WTC11 (cell line): ENCODE measurements at regions not wholly inside any gene's neighbourhood (a gene's known extent, or its start where the extent isn't known, plus 50 kb on each side); places are given as distances from the start of the nearest gene placed in this dataset.

Source experiments
- ATAC-seq: fragments of 200-7000 bp; cut with Tn5 transposase; 2 replicates; pipeline ENCODE4 v1.10.0; 2021; ENCODE audit warnings: mild to moderate bottlenecking, moderate library complexity
- CTCF ChIA-PET: fragments of 300-600 bp; sonication (Branson Sonifier 250); formaldehyde crosslinking; loops from one replicate; lab custom pipeline; 2021; ENCODE audit warnings: antibody characterized with exemption; lab: Charles Lee
- POLR2A ChIA-PET: fragments of 350-600 bp; sonication (Branson Sonifier 250); formaldehyde crosslinking; loops from one replicate; lab custom pipeline; 2021; ENCODE audit warnings: antibody characterized with exemption; lab: Charles Lee
- DNase-seq: peaks from one replicate; pipeline ENCODE4 v3.0.0; 2021; ENCODE audit warnings: low spot score
- H3K27ac Mint-ChIP-seq: 2 replicates; pipeline ENCODE4 v1.8.0; 2021; ENCODE audit warnings: mixed read lengths
- H3K27me3 Mint-ChIP-seq: 2 replicates; pipeline ENCODE4 v1.8.0; 2021; ENCODE audit warnings: low read depth, mild to moderate bottlenecking, moderate library complexity, mixed read lengths
- H3K36me3 Mint-ChIP-seq: 2 replicates; pipeline ENCODE4 v1.8.0; 2021; ENCODE audit warnings: mixed read lengths
- H3K4me1 Mint-ChIP-seq: 2 replicates; pipeline ENCODE4 v1.8.0; 2022; ENCODE audit warnings: mixed read lengths
- H3K4me3 Mint-ChIP-seq: 2 replicates; pipeline ENCODE4 v1.8.0; 2021; ENCODE audit warnings: mild to moderate bottlenecking, moderate library complexity, mixed read lengths
- H3K9me3 Mint-ChIP-seq: 2 replicates; pipeline ENCODE4 v1.8.0; 2021; ENCODE audit warnings: mixed read lengths
- AFF4 ChIP-seq: sonication (generic); formaldehyde crosslinking; IDR thresholded peaks from 2 replicates; pipeline ENCODE4 v1.8.1; 2023; ENCODE audit warnings: mild to moderate bottlenecking, missing genetic modification reagents, borderline replicate concordance
- CREB1 ChIP-seq: sonication (generic); formaldehyde crosslinking; IDR thresholded peaks from 2 replicates; pipeline ENCODE4 v1.8.0; 2023; ENCODE audit warnings: mild to moderate bottlenecking, missing genetic modification reagents
- FOXJ3 ChIP-seq: sonication (generic); formaldehyde crosslinking; IDR thresholded peaks from 2 replicates; pipeline ENCODE4 v1.9.0; 2021; ENCODE audit warnings: missing genetic modification reagents, mild to moderate bottlenecking, borderline replicate concordance
- GABPB1 ChIP-seq: sonication (generic); formaldehyde crosslinking; IDR thresholded peaks from 2 replicates; pipeline ENCODE4 v1.8.1; 2023; ENCODE audit warnings: mild to moderate bottlenecking, missing genetic modification reagents
- GRHL2 ChIP-seq: fragments of 250-450 bp; sonication (Bioruptor Pico); IDR thresholded peaks from 2 replicates; pipeline ENCODE4 v1.8.0; 2022; ENCODE audit warnings: mild to moderate bottlenecking, moderate library complexity; ENCODE audit not compliant: insufficient replicate concordance, severe bottlenecking
- JUN ChIP-seq: sonication (generic); formaldehyde crosslinking; IDR thresholded peaks from 2 replicates; pipeline ENCODE4 v1.8.0; 2023; ENCODE audit warnings: mild to moderate bottlenecking, missing genetic modification reagents
- MXD4 ChIP-seq: fragments of 250-450 bp; sonication (Bioruptor Pico); IDR thresholded peaks from 2 replicates; pipeline ENCODE4 v1.8.0; 2021; ENCODE audit warnings: mild to moderate bottlenecking, moderate library complexity, borderline replicate concordance
- NR1H2 ChIP-seq: sonication (generic); formaldehyde crosslinking; IDR thresholded peaks from 2 replicates; pipeline ENCODE4 v1.9.0; 2021; ENCODE audit warnings: mild to moderate bottlenecking, moderate library complexity, missing genetic modification reagents
- PREB ChIP-seq: sonication (generic); formaldehyde crosslinking; IDR thresholded peaks from 2 replicates; pipeline ENCODE4 v1.8.1; 2022; ENCODE audit warnings: mild to moderate bottlenecking, missing genetic modification reagents, moderate library complexity, borderline replicate concordance
- RELA ChIP-seq: sonication (generic); formaldehyde crosslinking; IDR thresholded peaks from 2 replicates; pipeline ENCODE4 v1.8.1; 2022; ENCODE audit warnings: missing genetic modification reagents, mild to moderate bottlenecking, borderline replicate concordance
- SMAD4 ChIP-seq: sonication (generic); formaldehyde crosslinking; IDR thresholded peaks from 2 replicates; pipeline ENCODE4 v1.8.0; 2022; ENCODE audit warnings: mild to moderate bottlenecking, missing genetic modification reagents
- TEAD4 ChIP-seq: sonication (generic); formaldehyde crosslinking; IDR thresholded peaks from 2 replicates; pipeline ENCODE4 v1.8.0; 2022; ENCODE audit warnings: mild to moderate bottlenecking, missing genetic modification reagents
- TP53 ChIP-seq: sonication (generic); formaldehyde crosslinking; IDR thresholded peaks from 2 replicates; pipeline ENCODE4 v1.8.1; 2023; ENCODE audit warnings: mild to moderate bottlenecking, missing genetic modification reagents
- ZNF219 ChIP-seq: sonication (generic); formaldehyde crosslinking; IDR thresholded peaks from 2 replicates; pipeline ENCODE4 v1.8.0; 2023; ENCODE audit warnings: missing genetic modification reagents, mild to moderate bottlenecking, borderline replicate concordance
- ZNF423 ChIP-seq: fragments of 250-450 bp; sonication (Bioruptor Pico); IDR thresholded peaks from 2 replicates; pipeline ENCODE4 v2.1.2; 2022; ENCODE audit warnings: mild to moderate bottlenecking, moderate library complexity
- TF ChIP-seq, protein P1 (sequence below): sonication (generic); formaldehyde crosslinking; IDR thresholded peaks from 2 replicates; pipeline ENCODE4 v1.8.1; 2022; ENCODE audit warnings: missing genetic modification reagents, borderline replicate concordance
- TF ChIP-seq, protein P2 (sequence below): sonication (generic); formaldehyde crosslinking; IDR thresholded peaks from 2 replicates; pipeline ENCODE4 v1.8.1; 2022; ENCODE audit warnings: mild to moderate bottlenecking, moderate library complexity, missing genetic modification reagents
- TF ChIP-seq, protein P3 (sequence below): sonication (generic); formaldehyde crosslinking; IDR thresholded peaks from 2 replicates; pipeline ENCODE4 v1.8.1; 2023; ENCODE audit warnings: mild to moderate bottlenecking, missing genetic modification reagents, moderate library complexity
- TF ChIP-seq, protein P4 (sequence below): sonication (generic); formaldehyde crosslinking; IDR thresholded peaks from 2 replicates; pipeline ENCODE4 v1.8.1; 2023; ENCODE audit warnings: mild to moderate bottlenecking, missing genetic modification reagents, moderate library complexity

- TF ChIP-seq PREB (no peak), NR1H2 (CRISPR knock-in tag) (no peak), GABPB1 (no peak)
- TF ChIP-seq, all 79 proteins: peak for 0
These were observed 1417.1 kb downstream of the BRD1 start (continued) for GRCh38 chr22:48410536-48410935.

- DNase-seq, result no peak
- no peaks in the 10 kb centered on the region for H3K27me3 Mint-ChIP-seq
- no peaks in the 10 kb centered on the region for H3K9me3 Mint-ChIP-seq
- no peak overlapping the region for H3K4me3 Mint-ChIP-seq
- no peaks in the 10 kb centered on the region for H3K36me3 Mint-ChIP-seq
- POLR2A ChIA-PET, result no interaction called here
- CTCF ChIA-PET, result no interaction called here
- TF ChIP-seq TEAD4 (CRISPR knock-in tag) (no peak), CREB1 (CRISPR knock-in tag) (no peak), FOXJ3 (CRISPR knock-in tag) (no peak), RELA (no peak), JUN (CRISPR knock-in tag) (no peak), ZNF423 (CRISPR knock-in tag) (no peak), AFF4 (CRISPR knock-in tag) (no peak), MXD4 (CRISPR knock-in tag) (no peak), GRHL2 (CRISPR knock-in tag) (no peak), ZNF219 (no peak), TP53 (CRISPR knock-in tag) (no peak), SMAD4 (CRISPR knock-in tag) (no peak), NR1H2 (CRISPR knock-in tag) (no peak)
- TF ChIP-seq, protein P1, sequence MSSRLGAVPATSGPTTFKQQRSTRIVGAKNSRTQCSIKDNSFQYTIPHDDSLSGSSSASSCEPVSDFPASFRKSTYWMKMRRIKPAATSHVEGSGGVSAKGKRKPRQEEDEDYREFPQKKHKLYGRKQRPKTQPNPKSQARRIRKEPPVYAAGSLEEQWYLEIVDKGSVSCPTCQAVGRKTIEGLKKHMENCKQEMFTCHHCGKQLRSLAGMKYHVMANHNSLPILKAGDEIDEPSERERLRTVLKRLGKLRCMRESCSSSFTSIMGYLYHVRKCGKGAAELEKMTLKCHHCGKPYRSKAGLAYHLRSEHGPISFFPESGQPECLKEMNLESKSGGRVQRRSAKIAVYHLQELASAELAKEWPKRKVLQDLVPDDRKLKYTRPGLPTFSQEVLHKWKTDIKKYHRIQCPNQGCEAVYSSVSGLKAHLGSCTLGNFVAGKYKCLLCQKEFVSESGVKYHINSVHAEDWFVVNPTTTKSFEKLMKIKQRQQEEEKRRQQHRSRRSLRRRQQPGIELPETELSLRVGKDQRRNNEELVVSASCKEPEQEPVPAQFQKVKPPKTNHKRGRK (CRISPR knock-in tag), result no peak
- TF ChIP-seq, protein P2, sequence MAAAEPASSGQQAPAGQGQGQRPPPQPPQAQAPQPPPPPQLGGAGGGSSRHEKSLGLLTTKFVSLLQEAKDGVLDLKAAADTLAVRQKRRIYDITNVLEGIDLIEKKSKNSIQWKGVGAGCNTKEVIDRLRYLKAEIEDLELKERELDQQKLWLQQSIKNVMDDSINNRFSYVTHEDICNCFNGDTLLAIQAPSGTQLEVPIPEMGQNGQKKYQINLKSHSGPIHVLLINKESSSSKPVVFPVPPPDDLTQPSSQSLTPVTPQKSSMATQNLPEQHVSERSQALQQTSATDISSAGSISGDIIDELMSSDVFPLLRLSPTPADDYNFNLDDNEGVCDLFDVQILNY (CRISPR knock-in tag), result no peak
- TF ChIP-seq, protein P3, sequence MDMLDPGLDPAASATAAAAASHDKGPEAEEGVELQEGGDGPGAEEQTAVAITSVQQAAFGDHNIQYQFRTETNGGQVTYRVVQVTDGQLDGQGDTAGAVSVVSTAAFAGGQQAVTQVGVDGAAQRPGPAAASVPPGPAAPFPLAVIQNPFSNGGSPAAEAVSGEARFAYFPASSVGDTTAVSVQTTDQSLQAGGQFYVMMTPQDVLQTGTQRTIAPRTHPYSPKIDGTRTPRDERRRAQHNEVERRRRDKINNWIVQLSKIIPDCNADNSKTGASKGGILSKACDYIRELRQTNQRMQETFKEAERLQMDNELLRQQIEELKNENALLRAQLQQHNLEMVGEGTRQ (CRISPR knock-in tag), result no peak
- TF ChIP-seq, protein P4, sequence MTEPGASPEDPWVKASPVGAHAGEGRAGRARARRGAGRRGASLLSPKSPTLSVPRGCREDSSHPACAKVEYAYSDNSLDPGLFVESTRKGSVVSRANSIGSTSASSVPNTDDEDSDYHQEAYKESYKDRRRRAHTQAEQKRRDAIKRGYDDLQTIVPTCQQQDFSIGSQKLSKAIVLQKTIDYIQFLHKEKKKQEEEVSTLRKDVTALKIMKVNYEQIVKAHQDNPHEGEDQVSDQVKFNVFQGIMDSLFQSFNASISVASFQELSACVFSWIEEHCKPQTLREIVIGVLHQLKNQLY (CRISPR knock-in tag), result no peak
- TF ChIP-seq, all 79 proteins: peak for 0
- H3K4me1 Mint-ChIP-seq, result 0 out of 2 replicates have a peak, but pooled peaks cover 3% of the 10 kb centered on the region
- no peak overlapping the region for H3K27ac Mint-ChIP-seq
- no peak for ATAC-seq
These were observed 1420.3 kb downstream of the BRD1 start for GRCh38 chr22:48407256-48407955.
